ENCODE measurements at regions not wholly inside any gene's neighbourhood (a gene's known extent, or its start where the extent isn't known, plus 50 kb on each side); places are given as distances from the start of the nearest gene placed in this dataset.
"Not testable (repeated sequence)": the region's sequence is repeated elsewhere in the genome, so short reads cannot be mapped to it uniquely, and the experiment has no call there.

- DNase-seq, result no peak
Observed at GRCh38 chr2:118604811-118605210, 242.6 kb downstream of the EN1 start.

DNA sequence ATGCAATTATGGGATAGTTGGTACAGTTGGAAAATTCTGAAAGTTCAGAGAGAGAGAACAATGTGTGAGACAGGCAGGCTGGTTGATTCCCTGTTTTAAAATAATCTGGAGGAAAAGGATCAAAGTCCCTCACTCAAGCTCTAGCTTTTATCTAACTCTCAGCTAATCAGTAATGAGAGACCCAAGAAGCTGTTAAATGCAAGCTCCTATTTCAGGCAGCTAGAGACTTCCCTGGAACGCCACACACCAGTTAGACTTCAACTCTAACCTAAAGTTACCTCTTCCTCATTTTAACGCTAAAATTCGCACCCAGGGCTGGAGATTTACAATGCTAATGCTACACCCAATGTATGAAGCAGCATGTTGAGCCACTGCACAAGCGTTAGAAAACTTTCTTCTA is 243.1 kb downstream of the EN1 start:
- DNase-seq, result no peak

- no peak for DNase-seq
Observed at GRCh38 chr2:118599141-118599540, 248.3 kb downstream of the EN1 start.

DNA sequence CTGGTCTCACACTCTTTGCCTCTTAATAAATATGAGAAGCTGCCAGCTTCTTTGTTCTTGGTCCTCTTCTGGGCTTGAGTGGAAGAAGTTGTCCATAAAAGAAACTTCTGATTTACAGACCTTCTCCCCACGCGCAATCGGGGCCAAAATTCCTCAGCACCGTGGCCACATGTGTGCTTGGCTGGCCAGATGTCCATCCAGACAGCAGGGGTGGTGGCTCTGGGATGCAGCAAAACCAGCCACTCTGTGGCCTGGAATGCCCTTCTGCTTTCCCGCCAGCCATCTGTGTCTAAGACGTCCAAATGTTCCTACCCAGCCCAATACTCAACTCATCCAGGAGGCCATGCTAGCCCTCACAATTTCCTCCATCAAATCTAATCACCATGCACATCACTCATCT is 250.8 kb downstream of the EN1 start:
- no peak for DNase-seq

DNA sequence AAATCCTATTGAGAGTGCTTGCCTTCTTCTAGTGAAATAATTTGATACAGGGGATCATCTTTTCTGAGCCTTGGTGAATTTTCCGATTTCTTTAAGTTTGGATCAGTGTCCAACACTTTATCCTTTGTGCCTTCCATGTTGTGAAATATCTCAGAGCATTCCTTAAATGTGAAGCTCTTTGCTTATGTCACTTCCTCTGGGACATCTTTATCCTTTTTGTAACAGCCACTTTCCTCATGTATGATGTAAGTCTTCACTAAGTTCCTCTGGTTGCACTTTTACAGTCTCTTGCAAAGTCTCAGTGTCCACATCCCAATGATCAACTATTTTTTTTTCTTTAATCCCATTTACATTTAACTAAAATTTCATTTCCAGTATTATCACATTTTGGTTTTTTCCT is 254.2 kb downstream of the EN1 start:
- no peak for DNase-seq

GRCh38 chr2:118591223-118591622 is 256.2 kb downstream of the EN1 start:
- DNase-seq, result no peak

- DNase-seq, result no peak
Observed at GRCh38 chr2:118589721-118590120, 257.7 kb downstream of the EN1 start.

DNA sequence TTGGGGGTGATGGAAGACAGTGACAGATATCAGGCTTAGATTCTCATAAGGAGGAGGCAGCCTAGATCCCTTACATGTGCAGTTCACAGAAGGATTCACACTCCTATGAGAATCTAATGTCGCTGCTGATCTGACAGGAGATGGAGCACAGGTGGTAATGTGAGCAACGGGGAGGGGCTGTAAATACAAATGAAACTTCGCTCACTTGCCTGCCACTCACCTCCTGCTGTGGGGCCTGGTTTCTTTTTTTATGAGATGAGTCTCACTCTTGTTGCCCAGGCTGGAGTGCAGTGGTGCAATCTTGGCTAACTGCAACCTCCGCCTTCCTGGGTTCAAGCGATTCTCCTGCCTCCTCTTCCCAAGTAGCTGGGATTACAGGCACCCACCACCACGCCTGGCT is 258.6 kb downstream of the EN1 start:
- DNase-seq, result peak; percentile 15

DNA sequence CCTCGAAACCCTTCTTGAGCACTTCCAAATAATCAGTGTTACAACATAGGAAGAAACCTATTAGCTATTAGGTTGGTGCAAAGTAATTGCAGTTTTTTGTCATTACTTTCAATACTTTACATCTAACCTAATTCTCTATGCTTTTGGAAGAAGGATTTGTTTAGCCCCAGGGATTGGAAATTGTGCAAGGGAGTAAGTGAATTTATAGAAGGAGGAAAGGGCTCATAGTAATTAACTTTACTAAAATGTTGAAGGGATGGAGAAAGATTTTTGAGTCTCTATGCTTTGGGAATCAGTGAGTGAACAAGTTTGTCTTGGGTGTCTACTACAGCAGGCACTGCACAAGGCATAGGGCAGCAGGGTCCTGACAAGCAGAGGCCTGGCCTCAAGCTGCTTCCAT is 261.1 kb downstream of the EN1 start:
- no peak for DNase-seq

DNA sequence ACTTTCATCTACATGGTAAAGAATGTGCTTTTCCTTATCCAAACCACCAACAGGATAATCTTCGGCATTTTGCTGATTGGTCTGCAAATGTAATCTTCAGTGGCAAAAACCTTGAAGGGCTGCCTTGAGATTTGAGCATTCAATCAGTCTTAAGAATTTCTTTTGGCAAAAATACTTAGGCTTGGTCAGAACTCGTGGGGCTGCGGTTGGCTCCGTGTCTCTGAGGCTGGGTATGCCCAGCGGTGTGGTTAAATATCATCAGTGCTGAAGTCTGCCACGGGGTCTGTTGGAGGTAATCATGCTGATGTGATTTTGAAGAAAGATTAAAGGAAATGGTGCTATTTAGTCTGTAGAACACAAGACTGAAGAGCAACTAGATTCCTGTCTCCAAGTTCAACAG is 262.6 kb downstream of the EN1 start:
- DNase-seq, result no peak

- peak; percentile 4 for DNase-seq
Observed at GRCh38 chr2:118584062-118584749, 263.2 kb downstream of the EN1 start.

DNA sequence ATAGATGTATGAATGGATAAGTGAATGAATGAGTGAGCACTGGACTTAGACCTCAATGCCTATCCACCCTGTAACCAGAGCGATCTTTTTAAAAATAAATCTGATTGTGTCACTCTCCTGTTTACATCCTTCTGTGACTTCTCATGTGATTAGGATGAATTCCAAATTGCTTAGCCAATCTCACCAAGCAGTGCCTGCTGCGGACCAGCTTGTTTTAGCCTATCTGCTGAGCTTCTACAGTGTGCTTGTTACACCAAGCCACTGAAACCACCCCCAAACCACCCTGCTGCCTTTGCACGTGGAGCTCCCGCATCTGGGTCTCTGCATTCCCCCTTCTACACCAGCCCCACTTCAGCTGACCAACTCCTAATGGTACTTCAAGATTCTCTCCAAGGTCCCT is 265.4 kb downstream of the EN1 start:
- no peak for DNase-seq

GRCh38 chr2:118580651-118581050 is 266.8 kb downstream of the EN1 start:
- no peak for DNase-seq

DNA sequence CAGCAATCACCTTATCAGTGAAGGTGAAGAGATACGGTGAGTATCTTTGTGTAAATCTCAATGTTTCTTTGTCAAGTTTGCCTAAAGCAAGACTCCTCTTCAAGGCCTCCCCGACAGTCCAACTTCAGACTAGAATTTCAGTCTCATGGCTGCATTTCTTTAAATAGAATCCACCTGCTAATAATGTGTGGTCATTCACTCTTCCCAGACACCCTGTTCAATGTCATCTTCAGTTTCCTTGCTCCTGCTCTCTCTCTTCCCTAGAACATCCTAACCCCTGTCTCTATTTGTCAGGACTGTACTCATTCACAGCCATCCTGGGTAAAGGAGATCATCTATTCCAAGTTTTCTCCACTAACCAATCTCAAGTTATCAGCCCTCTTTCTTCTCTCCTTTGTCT is 267.3 kb downstream of the EN1 start:
- no peak for DNase-seq

DNA sequence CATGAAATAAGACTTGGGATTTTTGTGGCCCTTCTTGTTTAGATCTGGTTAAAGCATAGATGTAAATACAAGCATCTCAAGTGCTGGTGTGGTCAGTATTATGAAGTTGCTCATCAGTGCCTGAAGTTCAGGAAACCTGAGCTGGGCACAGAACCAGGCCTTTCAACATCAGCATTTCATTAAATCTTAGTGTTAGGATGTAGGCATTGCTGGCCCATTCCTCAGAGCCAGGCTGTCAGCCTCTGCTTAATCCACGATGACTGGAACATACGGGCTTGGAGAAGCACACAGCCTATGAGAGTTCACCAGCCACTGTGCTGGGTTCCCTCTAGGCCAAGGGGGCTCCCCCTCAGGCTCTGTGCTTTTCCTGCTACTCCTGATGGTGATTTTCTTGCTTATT is 270.2 kb downstream of the EN1 start:
- no peak for DNase-seq

GRCh38 chr2:118576109-118576855 is 271.2 kb downstream of the EN1 start:
- DNase-seq, result no peak

DNA sequence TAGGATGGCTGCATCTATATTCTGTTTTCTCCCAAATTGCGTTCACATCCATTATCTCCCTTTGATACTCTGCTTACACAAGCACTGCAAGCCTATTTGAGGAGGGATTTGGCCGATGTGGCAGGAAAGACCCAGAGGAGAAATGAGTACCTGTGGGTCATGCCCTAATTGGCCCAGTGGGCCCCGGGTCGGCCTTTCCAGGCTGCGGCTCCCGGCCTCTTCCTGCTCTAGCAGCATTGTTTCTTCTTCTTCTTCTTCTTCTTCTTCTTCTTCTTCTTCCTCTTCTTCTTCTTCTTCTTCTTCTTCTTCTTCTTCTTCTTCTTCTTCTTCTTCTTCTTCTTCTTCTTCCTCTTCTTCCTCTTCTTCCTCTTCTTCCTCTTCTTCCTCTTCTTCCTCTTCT is 275.1 kb downstream of the EN1 start:
- DNase-seq, result not testable (repeated sequence)

- no peak for DNase-seq
Observed at GRCh38 chr2:118569876-118570535, 277.4 kb downstream of the EN1 start.

DNA sequence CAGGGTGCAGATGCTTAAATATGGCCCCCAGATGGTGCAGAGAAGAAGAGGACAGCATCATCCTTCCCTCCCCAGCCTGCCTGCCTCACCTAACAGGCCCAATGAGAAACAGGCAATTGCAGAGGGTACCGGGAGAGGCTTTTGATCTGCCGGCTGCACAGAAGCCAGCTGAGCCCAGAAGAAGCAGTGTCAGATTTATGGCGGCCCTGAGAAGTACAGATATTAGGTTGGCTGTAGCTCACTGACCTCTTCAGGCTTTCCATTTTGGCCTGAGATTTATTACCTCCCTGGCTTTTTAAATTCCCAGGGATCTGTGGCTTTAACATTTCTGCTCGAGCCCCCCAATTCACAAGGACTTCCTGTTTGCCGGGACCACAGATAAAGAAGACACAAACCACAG is 278.7 kb downstream of the EN1 start:
- no peak for DNase-seq

GRCh38 chr2:118565786-118566540 is 281.5 kb downstream of the EN1 start:
- DNase-seq, result no peak

DNA sequence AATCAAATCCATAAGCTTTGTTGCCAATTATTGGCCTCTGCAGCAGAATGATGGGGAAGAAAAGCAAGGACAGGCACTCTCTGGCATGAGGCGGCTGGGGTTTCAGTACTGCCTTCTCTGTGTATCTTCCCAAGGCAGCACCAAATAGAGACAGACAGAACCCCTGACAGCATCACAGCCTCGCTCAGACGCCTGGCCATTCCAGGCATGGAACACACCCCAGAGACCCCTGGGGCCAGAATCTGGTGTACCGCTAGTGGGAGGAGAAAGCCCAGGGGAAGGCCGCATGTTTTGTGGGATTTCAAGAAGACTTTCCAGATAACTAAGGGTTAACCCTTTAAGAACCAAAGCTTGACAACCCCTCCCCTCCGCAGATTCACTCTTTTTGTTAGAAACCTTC is 282.1 kb downstream of the EN1 start:
- DNase-seq, result no peak

GRCh38 chr2:118562144-118562543 is 285.3 kb downstream of the EN1 start:
- DNase-seq, result no peak

- DNase-seq, result no peak
Observed at GRCh38 chr2:118558846-118559245, 288.6 kb downstream of the EN1 start.

DNA sequence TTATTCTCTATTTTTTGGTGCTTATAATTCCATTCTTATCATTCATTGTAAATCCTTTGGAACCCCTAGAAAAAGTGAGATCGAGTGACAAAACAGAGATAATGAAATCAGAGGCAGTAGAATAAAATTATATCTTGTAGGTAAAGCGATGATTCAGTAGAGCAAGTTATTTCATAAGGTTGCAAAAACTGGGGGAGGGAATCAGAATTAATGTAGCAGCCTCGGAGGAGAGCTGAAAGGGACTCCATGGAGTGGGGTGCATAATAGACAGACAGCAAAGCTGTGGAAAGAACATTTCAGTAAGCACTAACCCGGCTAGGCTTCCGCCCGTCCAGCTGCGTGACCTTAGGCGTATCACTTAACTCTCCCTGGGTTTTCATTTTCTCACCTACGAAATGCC is 289.7 kb downstream of the EN1 start:
- no peak for DNase-seq
